OCI-LY7 (cell line): ENCODE measurements at regions not wholly inside any gene's neighbourhood (a gene's known extent, or its start where the extent isn't known, plus 50 kb on each side); places are given as distances from the start of the nearest gene placed in this dataset.

Source experiments
- BruUV-seq: library from RNA; stranded (reverse); fragments of 400-500 nt; replicated peaks from 2 replicates; lab custom pipeline; 2021; lab: Mats Ljungman, UMichigan
- CTCF ChIA-PET: fragments of 300-600 bp; sonication (Branson Sonifier 250); formaldehyde crosslinking; loops from one replicate; lab custom pipeline; 2022; ENCODE audit warnings: antibody characterized with exemption; ENCODE audit not compliant: unreplicated experiment; lab: Charles Lee
- POLR2A ChIA-PET: fragments of 300-600 bp; sonication (Branson Sonifier 250); formaldehyde crosslinking; loops from one replicate; lab custom pipeline; 2022; ENCODE audit warnings: antibody characterized with exemption; lab: Charles Lee
- DNase-seq: peaks from one replicate; pipeline ENCODE4 v3.0.0-alpha.2; 2015; ENCODE audit warnings: low spot score
- H2AFZ ChIP-seq: fragments of 200-600 bp; sonication (generic), shearing (Covaris generic); 2 replicates; pipeline ENCODE4 v1.6.1; 2014; ENCODE audit warnings: mild to moderate bottlenecking, antibody characterized with exemption, low read length, moderate library complexity
- H3K27ac ChIP-seq: fragments of 200-600 bp; sonication (generic); 2 replicates; pipeline ENCODE4 v1.5.1; 2014; ENCODE audit warnings: mixed run types, low read depth, mild to moderate bottlenecking, moderate library complexity, low read length, inconsistent platforms; ENCODE audit not compliant: poor library complexity, severe bottlenecking
- H3K36me3 ChIP-seq: fragments of 200-600 bp; sonication (generic); 2 replicates; pipeline ENCODE4 v1.6.1; 2014; ENCODE audit warnings: mild to moderate bottlenecking, antibody characterized with exemption, low read length, moderate library complexity, mixed read lengths; ENCODE audit not compliant: insufficient read depth
- H3K4me1 ChIP-seq: fragments of 200-600 bp; sonication (generic); 2 replicates; pipeline ENCODE4 v1.5.1; 2014; ENCODE audit warnings: mild to moderate bottlenecking, low read length; ENCODE audit not compliant: insufficient read depth, poor library complexity, severe bottlenecking
- H3K4me2 ChIP-seq: fragments of 200-600 bp; sonication (generic); 2 replicates; pipeline ENCODE4 v1.6.1; 2014; ENCODE audit warnings: mild to moderate bottlenecking, low read length
- H3K4me3 ChIP-seq: fragments of 200-600 bp; sonication (generic); 2 replicates; pipeline ENCODE4 v1.5.1; 2014; ENCODE audit warnings: mild to moderate bottlenecking, low read depth, low read length; ENCODE audit not compliant: poor library complexity, severe bottlenecking
- H3K79me2 ChIP-seq: fragments of 200-600 bp; sonication (generic); 2 replicates; pipeline ENCODE4 v1.6.1; 2016; ENCODE audit warnings: low read depth, mild to moderate bottlenecking, low read length, moderate library complexity, mixed read lengths; ENCODE audit not compliant: insufficient read depth
- H3K9me2 ChIP-seq: fragments of 200-600 bp; sonication (generic); 2 replicates; pipeline ENCODE4 v1.6.1; 2016; ENCODE audit warnings: mild to moderate bottlenecking, low read length, mixed read lengths; ENCODE audit not compliant: insufficient read depth
- H3K9me3 ChIP-seq: fragments of 200-600 bp; sonication (generic); 2 replicates; pipeline ENCODE4 v1.6.1; 2014; ENCODE audit warnings: mild to moderate bottlenecking, mixed run types, low read length, mixed read lengths
- H4K20me1 ChIP-seq: fragments of 200-600 bp; sonication (generic); 2 replicates; pipeline ENCODE4 v1.6.1; 2014; ENCODE audit warnings: mild to moderate bottlenecking, antibody characterized with exemption, low read length, moderate library complexity, mixed read lengths; ENCODE audit not compliant: insufficient read depth
- EZH2phosphoT487 ChIP-seq: fragments of 200-600 bp; sonication (generic); IDR thresholded peaks from 2 replicates; pipeline ENCODE4 v1.6.1; 2018; ENCODE audit warnings: low read depth, borderline replicate concordance, mild to moderate bottlenecking, mixed run types, antibody characterized with exemption, low read length, moderate library complexity, mixed read lengths
- intact Hi-C: fragments of 100-400 bp; cut with micrococcal nuclease; formaldehyde crosslinking; loops from one replicate; pipeline ENCODE4 v1.10.0; 2022; ENCODE audit not compliant: unreplicated experiment
- TF ChIP-seq, protein P1 (sequence below): fragments of 200-600 bp; sonication (generic); conservative IDR thresholded peaks from 2 replicates; pipeline ENCODE4 v1.5.1; 2014; ENCODE audit warnings: mild to moderate bottlenecking, antibody characterized with exemption, low read length, moderate library complexity, mixed read lengths

DNA sequence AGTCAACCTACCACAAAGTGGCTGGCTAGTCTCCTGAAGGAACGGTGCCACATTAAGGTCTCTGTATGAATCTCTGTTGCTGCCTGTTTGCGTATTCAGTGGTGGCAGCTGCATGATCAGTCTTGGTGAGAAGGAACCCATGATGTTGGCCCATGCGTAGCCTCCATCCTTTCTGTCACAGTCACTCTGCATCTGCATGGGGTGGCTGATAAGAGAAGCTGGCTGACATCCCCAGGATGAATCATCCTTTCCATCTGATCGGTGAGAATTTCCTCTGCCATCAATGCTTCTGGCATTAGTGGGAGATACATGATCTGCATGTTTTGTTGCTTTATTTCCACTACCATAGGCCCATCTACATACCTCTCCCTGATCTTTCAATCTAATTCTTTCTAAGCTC is 199.0 kb upstream of the NECTIN1 start:
- H2AFZ ChIP-seq, result no peak overlapping the region
- H3K36me3 ChIP-seq, result no peaks in the 10 kb centered on the region
- H3K4me1 ChIP-seq, result no peaks in the 10 kb centered on the region
- TF ChIP-seq EZH2phosphoT487, result no peak
- TF ChIP-seq, protein P1, sequence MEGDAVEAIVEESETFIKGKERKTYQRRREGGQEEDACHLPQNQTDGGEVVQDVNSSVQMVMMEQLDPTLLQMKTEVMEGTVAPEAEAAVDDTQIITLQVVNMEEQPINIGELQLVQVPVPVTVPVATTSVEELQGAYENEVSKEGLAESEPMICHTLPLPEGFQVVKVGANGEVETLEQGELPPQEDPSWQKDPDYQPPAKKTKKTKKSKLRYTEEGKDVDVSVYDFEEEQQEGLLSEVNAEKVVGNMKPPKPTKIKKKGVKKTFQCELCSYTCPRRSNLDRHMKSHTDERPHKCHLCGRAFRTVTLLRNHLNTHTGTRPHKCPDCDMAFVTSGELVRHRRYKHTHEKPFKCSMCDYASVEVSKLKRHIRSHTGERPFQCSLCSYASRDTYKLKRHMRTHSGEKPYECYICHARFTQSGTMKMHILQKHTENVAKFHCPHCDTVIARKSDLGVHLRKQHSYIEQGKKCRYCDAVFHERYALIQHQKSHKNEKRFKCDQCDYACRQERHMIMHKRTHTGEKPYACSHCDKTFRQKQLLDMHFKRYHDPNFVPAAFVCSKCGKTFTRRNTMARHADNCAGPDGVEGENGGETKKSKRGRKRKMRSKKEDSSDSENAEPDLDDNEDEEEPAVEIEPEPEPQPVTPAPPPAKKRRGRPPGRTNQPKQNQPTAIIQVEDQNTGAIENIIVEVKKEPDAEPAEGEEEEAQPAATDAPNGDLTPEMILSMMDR, result no peak
- CTCF ChIA-PET, result no interaction called here
- DNase-seq, result no peak
- no peak overlapping the region for H3K4me3 ChIP-seq
- H3K4me2 ChIP-seq, result no peak overlapping the region
- POLR2A ChIA-PET, result no interaction called here
- no peaks in the 10 kb centered on the region for H3K9me2 ChIP-seq
- no peaks in the 10 kb centered on the region for H3K9me3 ChIP-seq
- H4K20me1 ChIP-seq, result no peaks in the 10 kb centered on the region
- H3K27ac ChIP-seq, result no peak overlapping the region
- intact Hi-C loops, result no loop called here
- H3K79me2 ChIP-seq, result no peaks in the 10 kb centered on the region
- BruUV-seq, result no TSS peak

DNA sequence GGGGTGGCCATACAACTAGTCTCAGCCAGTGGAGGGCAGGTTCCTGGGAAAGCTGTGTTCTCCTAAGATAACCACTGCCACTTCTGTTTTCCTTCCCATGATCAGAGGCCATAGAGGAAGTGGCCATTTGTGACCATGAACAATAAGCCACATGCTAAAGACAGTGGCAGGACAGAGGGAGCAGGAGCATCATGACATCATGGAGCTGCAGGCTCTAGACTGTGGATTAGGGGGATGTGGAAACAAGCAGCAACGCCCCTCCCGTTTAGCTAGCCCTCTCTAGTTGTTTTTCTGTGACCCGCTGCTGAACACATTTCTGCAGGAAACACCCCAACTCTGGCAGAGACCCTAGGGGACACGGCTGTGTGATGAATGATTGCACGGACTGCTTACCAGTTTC is 195.0 kb upstream of the NECTIN1 start:
- no peak for DNase-seq
- Histone ChIP-seq H3K4me1 (no peaks in the 10 kb centered on the region), H3K9me3 (no peaks in the 10 kb centered on the region), H3K36me3 (no peaks in the 10 kb centered on the region), H4K20me1 (no peaks in the 10 kb centered on the region), H3K4me3 (no peak overlapping the region), H2AFZ (no peak overlapping the region), H3K4me2 (no peak overlapping the region), H3K27ac (no peak overlapping the region), H3K9me2 (no peaks in the 10 kb centered on the region), H3K79me2 (no peaks in the 10 kb centered on the region)
- ChIA-PET CTCF (no interaction called here), POLR2A (no interaction called here)
- intact Hi-C loops, result no loop called here
- BruUV-seq, result no TSS peak
- TF ChIP-seq EZH2phosphoT487, result no peak
- TF ChIP-seq, protein P1, result no peak

DNA sequence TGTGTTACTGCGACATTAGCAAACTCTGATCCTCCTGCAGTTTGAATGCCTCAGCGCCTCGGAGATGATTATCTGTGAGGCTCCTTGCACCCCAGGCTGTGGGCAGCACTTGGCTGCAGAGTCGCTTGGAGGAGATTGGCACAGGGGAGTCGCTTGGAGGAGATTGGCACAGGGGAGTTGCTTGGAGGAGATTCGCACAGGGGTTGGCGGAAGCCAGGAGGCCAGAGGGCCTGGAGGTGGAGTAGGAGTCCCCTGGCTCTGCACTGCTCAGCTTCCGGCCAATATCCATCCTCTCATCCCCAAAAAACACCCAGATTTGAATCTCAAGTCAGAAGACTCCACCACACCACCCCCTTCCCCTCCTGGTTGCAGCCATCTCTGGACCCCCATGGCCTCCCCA is 192.6 kb upstream of the NECTIN1 start:
- ChIA-PET CTCF (no interaction called here), POLR2A (no interaction called here)
- Histone ChIP-seq H3K4me3 (no peak overlapping the region), H3K9me3 (no peaks in the 10 kb centered on the region), H3K4me2 (no peak overlapping the region), H3K4me1 (no peaks in the 10 kb centered on the region), H2AFZ (no peak overlapping the region), H4K20me1 (no peaks in the 10 kb centered on the region), H3K9me2 (no peaks in the 10 kb centered on the region), H3K79me2 (no peaks in the 10 kb centered on the region), H3K36me3 (no peaks in the 10 kb centered on the region), H3K27ac (no peak overlapping the region)
- intact Hi-C loops, result no loop called here
- DNase-seq, result no peak
- no TSS peak for BruUV-seq
- TF ChIP-seq EZH2phosphoT487, result no peak
- TF ChIP-seq, protein P1, result no peak
